Cerebellar nuclear complex (tissue), 1 donor: ENCODE measurements at regions not wholly inside any gene's neighbourhood (a gene's known extent, or its start where the extent isn't known, plus 50 kb on each side); places are given as distances from the start of the nearest gene placed in this dataset.
"Not testable (repeated sequence)": the region's sequence is repeated elsewhere in the genome, so short reads cannot be mapped to it uniquely, and the experiment has no call there.

Experiments used
- DNase-seq, 2 experiments: peaks; one replicate each; lab custom pipeline; 2025; lab: John Stamatoyannopoulos, UW

DNA sequence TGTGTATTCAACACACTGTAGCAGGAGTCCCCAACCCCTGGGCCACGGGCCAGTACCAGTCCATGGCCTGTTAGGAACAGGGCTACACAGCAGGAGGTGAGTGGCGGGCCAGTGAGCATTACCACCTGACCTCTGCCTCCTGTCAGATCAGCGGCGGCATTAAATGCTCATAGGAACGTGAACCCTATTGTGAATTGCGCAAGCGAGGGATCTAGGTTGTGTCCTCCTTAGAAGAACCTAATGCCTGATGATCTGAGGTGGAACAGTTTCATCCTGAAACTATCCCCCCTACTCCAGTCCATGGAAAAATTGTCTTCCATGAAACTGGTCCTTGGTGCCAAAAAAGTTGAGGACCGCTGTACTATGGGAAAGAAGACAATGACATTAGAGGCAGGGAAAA is 386.9 kb downstream of the PREX1 start:
- DNase-seq = no peak

- not testable (repeated sequence) for DNase-seq
Observed at GRCh38 chr20:48440261-48440660, 387.5 kb downstream of the PREX1 start.

- DNase-seq = no peak
Observed at GRCh38 chr20:48437146-48437545, 390.7 kb downstream of the PREX1 start.

DNA sequence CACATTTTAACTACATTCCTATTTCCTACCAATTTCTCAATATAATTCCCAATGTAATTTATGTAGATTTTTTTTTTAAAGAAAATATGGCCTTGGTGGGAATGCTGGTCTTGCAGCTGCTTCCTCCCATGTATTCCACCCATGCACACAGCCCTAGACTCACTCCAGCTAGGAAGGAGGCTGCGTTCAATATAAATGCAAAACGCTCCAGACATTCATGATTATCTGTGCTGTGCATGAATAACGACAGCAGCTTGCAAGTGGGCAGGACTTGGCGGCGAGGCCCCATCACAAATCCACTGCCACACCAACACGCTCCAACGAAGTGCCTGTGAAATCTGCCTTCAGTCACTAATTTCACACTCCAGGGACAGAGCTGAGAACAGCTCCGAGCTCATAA is 391.2 kb downstream of the PREX1 start:
- DNase-seq = not testable (repeated sequence)

GRCh38 chr20:48433178-48433577 is 394.6 kb downstream of the PREX1 start:
- DNase-seq = no peak

DNA sequence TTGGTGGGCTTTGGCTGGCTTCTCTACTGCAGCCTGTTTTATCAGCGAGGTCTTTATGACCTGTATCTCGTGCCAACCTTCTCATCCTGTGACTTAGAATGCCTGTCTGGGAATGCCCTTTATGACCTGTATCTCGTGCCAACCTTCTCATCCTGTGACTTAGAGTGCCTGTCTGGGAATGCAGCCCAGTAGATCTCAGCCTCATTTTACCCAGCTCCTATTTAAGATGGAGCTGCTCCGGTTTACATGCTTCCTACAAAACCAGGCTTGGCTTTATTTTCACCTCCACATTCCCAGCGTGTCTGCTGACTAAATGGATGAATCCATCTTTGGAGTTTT is 395.3 kb downstream of the PREX1 start:
- DNase-seq = no peak

DNA sequence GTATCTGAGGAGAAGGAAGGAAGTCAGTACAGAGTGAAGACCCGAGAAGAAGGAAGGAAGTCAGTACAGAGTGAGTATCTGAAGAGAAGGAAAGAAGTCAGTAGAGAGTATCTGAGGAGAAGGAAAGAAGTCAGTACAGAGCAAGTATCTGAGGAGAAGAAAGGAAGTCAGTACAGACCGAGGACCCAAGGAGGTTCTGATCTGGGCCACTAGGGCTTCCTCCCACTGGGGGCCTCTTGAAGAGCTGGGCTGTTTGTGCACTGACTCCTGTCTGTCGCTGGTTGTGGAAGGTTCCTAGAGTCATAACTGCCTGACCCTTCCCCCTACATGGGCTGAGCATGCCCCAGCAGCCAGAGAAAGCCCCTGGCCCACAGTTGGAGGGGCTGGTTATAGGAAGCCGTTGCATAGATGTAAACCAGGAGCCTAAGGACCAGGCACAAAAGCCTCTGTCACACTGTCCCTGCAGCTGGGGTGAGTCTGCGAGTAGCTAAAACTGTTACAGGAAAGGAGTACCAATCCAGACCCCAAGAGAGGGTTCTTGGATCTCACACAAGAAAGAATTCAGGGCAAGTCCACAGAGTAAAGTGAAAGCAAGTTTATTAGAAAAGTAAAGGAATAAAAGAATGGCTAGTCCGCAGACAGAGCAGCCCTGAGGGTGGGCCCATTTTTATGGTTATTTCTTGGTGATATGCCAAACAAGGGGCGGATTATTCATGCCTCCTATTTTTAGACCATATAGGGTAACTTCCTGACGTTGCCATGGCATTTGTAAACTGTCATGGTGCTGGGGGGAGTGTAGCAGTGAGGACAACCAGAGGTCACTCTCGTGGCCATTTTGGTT is 395.9 kb downstream of the PREX1 start:
- no peak for DNase-seq

- no peak for DNase-seq
Observed at GRCh38 chr20:48426630-48427029, 401.2 kb downstream of the PREX1 start.

- DNase-seq = no peak
Observed at GRCh38 chr20:48425817-48426612, 401.8 kb downstream of the PREX1 start.

DNA sequence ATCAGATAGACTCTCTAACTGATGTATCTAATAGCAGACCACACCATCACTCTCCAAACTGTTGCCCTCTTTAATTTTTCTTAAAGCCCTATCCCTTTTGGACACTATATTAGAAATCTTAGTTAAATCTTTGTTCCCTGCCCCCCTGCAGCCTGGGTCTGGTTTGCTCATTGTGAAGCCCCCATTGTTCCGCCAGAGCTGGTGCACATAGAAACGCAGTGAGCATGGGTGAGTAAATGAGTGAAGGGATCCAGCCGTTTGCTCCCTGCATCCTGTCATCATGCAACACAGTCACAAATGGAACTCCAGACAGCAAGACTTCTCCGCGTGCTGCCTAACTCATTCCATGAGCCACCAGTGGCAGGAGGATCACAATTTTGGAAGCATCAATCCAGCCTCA is 402.5 kb downstream of the PREX1 start:
- DNase-seq = no peak

DNA sequence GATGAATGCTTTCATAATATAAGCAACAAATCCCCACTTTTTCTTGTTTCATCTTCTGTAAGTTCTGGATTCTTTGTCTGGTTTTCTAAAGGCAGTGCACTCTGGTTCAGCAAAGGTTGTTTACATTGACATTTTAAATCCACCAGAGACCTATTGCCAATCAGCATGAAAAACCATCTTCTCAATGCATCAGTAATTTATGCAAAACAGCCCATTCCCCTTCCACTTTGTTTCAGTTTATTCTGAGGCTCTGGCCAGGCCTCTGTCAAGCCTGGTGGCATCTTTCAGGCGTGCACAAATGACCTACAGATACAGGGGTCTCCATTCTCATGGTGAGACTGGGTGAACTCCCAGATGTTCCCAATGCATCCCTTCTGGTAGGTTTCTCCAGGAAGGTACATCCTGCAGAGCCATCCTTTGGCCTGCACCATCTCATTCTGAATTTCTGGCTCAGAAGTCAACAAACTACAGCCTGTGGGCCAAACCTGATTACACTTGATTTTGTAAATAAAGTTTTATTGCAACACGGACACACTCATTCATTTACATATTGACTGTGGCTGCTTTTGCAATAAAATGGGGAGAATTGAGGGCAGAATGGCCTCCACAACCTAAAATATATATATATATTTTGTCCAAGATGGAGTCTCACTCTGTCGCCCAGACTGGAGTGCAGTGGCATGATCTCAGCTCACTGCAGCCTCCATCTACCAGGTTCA is 405.4 kb downstream of the PREX1 start:
- no peak for DNase-seq

- no peak for DNase-seq
Observed at GRCh38 chr20:48421547-48421946, 406.3 kb downstream of the PREX1 start.

GRCh38 chr20:48420176-48420575 is 407.6 kb downstream of the PREX1 start:
- DNase-seq = no peak

- DNase-seq = no peak
Observed at GRCh38 chr20:48419173-48419572, 408.6 kb downstream of the PREX1 start.

DNA sequence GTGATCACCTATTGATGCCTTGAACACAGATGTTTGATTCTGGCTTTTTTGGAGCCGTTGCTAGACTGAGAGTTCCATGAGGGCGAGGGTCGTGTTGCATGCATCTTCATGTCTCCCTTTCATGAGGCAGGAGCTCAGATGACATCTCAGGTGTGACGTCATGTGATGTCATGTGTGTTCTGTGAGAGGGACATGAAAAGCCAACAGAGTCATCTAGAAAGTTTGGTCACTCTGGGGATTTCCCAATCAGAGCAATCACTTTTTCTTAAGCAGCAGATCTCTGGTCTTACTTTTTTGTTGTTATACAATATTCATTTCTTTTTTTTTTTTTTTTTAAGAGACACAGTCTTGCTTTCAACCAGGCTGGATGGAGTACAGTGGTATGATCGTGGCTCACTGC is 411.8 kb downstream of the PREX1 start:
- no peak for DNase-seq

DNA sequence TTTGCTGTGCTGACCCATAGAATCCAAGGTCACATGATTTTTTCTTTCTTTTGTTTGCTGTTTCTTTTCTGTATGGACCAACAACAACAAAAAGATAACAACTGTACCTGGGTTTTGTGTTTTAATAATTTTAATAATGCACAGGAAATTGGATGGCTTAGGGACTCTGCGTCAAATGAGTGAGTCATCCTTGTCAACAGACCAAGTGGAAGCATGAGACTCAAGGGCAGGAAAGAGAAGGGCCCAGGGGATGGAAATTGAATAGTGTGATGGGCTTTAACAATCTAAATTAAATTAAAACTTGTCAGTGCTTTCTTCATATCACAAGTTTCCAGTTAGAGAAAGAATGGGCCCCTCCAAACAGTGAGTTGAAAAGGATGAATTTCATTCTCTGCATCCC is 413.0 kb downstream of the PREX1 start:
- DNase-seq = no peak

- no peak for DNase-seq
Observed at GRCh38 chr20:48411919-48412522, 415.8 kb downstream of the PREX1 start.

DNA sequence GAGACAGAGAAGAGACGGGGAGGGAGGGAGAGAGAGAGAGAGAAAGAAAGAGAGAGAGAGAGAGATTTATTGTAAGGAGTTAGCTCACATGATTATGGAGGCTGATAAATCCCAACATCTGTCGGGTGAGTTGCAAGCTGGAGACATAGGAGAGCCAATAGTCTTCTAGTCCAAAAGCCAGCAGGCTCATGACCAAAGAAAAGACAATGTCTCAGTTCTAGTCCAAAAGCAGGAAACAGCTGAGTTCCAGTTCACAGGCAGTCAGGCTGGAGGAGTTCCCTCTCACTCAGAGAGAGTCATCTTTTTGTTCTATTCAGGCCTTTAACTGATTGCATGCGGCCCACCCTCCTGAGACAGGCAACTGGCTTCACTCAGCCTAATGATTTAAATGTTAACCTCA is 416.6 kb downstream of the PREX1 start:
- no peak for DNase-seq

- no peak for DNase-seq
Observed at GRCh38 chr20:48409055-48409615, 418.7 kb downstream of the PREX1 start.

DNA sequence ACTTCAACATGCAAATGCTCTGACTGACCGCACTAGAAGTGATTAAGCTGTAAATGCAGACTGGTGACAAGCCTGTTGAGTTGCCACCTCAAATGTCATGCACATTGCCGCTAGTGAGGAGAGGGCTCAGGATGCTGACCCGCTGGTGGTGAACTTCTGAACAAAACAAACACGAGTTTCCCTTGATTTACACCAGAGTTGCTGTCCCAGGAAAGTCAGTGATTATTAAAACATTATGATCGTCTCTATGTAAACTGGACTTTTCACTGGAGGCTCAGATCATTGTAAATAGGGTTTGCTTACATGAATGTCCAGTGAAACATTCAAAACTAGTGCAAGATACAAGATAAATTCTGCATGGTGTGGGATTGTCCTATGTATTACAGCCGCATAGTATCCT is 420.1 kb downstream of the PREX1 start:
- no peak for DNase-seq

DNA sequence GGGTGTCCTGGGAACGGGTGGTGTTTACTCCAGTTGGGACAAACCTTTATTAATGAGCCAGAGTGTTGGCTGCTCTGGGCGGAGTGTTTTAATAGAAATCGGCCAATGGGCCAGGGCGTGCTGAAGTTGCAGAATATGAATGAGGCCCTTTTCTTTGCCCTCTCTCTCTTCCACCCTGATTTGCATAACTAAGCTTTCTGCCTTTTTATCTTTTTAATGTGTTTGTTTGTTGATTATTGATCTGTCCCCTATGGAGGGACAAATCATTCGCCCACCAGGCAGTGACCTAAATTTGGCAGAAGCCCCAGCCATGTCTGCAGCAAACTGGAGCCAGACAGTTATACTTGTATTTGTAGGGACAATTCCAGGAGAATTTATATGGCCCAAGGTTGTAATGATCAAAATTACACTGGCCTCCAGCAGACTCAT is 420.9 kb downstream of the PREX1 start:
- DNase-seq = no peak

GRCh38 chr20:48406498-48406897 is 421.3 kb downstream of the PREX1 start:
- DNase-seq = no peak
